ENCODE measurements at regions not wholly inside any gene's neighbourhood (a gene's known extent, or its start where the extent isn't known, plus 50 kb on each side); places are given as distances from the start of the nearest gene placed in this dataset.

- DNase-seq, result no peak
Measured at GRCh38 chr1:95699149-95699953, 465.3 kb downstream of the RWDD3 start.

- DNase-seq, result no peak
Measured at GRCh38 chr1:95701450-95702173, 467.6 kb downstream of the RWDD3 start.

- DNase-seq, result no peak
Measured at GRCh38 chr1:95703046-95703445, 469.0 kb downstream of the RWDD3 start.

- DNase-seq, result no peak
Measured at GRCh38 chr1:95716097-95716496, 482.1 kb downstream of the RWDD3 start.

DNA sequence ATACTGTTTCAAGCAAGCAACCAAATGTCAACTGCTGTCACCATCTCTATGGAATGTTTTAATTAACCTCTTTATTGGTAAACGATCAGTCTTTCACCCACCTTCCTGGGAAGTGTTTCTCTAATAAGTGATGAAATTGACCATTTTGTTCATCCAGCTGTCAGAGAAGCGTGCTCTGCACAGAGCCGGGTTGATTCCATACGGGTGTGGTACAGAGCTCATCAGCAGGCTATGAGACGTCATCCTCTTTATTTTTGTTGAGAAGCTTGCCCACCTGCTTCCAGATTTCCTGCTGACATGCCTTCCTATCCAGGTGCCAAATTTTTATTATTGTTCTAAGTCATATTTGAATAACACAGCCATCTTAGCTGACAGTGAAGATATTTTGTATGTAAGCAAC is 482.5 kb downstream of the RWDD3 start:
- DNase-seq, result no peak

DNA sequence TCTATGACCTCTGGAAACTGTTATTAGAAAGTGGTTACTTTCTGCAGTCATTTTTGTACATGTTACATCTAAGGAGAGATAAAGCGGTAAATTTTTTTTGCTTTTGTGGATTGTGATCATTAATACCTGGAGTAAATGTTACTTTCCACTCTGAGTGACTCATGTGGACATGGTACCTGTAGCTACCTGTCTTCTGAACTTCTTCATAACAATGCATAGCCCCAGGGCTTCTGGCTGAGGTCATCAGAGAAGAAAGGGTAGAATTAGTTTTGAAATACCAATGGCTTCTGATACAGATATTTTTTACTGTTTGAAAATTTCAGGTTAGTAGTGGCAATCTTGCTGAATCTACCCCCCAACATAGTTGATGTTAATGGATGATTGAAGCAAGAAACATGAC is 489.3 kb downstream of the RWDD3 start:
- DNase-seq, result peak; percentile 1

GRCh38 chr1:95728841-95729240 is 494.8 kb downstream of the RWDD3 start:
- DNase-seq, result no peak

DNA sequence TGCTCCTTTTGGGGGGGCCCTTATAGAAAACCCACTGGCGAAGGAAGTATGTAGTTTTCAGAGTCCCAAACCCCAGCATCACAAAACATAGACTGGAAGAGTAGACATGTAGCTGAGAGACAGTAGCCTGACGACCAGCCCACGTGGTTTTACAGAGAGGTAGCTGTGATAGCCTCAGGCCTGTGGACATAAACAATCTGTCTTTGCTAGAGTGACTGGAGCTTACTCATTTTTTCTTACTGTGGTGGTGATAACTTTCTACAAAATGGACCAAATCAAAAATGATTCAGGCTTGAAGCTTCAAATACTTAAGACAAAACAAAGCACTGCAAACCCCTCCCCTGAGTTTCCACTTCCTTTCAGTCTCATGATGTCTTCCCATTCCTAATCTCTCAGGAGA is 497.0 kb downstream of the RWDD3 start:
- peak; percentile 43 for DNase-seq

DNA sequence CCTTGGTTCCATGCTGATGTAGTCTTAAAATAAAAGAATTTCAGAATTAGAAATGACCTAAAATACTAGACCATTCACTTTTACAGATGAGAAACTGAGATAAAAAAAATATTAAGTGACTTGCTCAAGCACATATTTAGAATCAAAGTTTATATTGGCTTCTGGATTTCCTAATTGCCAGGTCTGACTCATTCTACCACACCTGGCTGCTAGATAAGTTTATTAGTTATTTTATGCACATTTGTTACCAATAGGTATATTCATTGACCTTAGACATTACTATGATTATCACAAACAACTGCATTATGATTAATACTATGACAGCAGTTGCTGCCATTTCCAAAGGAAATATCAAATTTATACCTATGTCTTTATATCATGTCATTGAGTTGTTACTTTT is 497.5 kb downstream of the RWDD3 start:
- DNase-seq, result peak; percentile 5

- no peak for DNase-seq
Measured at GRCh38 chr1:95733031-95733430, 499.0 kb downstream of the RWDD3 start.

DNA sequence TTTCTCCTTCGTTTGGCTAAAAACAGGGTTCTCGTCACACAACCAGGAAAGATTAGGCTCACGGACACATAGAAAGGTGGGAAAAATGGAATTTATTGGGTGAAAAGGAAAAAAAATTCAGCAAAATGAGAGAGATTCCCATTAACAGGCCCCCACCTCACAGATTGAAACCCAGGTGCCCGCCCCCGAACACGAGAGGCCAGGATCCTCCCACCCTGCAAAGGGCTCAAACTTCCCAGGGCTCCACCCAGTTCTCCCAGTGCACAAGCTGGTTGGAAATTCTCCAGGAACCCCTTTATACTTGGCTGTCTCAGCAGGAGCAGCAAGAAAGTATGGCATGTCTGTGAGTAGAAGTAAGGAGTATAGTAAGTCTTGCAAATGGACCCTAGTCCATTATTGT is 499.7 kb downstream of the RWDD3 start:
- DNase-seq, result no peak

DNA sequence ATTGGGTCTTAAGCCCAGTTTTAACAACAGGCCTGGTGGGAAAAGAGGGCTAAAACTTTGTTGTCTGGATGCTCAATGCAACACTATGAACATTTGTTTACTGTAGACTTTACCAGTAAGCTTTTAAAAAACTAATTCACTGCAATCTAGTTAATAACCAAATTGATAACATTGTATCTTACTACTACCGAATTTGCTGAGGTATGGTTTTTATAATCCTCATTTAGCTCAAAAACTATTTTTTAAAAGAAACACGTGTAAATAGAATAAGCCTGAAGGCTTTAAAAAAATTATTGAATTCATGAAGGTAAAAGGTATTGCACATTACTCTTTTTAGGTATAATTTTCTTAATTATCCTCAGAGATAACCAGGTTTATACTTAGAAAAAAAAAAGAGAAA is 500.6 kb downstream of the RWDD3 start:
- DNase-seq, result no peak

- peak; percentile 90 for DNase-seq
Measured at GRCh38 chr1:95742591-95743089, 508.6 kb downstream of the RWDD3 start.

DNA sequence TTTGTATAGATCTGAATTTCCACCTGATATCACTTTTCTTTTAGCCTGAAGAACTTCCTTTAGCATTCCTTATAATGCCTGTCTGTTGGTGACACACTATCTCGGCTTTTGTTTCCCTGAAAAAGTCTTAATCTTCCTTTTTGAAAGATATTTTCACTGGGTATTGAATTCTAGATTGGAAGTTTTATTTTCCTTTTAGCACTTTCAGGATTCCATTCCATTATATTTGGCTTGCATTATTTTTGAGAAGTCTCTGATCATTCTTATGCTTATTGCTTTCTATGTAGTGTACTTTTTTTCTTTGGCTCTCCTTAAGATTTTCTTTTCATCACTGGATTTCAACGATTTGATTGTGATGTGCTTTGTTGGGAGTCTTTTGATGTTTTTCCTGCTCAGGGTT is 510.7 kb downstream of the RWDD3 start:
- no peak for DNase-seq

DNA sequence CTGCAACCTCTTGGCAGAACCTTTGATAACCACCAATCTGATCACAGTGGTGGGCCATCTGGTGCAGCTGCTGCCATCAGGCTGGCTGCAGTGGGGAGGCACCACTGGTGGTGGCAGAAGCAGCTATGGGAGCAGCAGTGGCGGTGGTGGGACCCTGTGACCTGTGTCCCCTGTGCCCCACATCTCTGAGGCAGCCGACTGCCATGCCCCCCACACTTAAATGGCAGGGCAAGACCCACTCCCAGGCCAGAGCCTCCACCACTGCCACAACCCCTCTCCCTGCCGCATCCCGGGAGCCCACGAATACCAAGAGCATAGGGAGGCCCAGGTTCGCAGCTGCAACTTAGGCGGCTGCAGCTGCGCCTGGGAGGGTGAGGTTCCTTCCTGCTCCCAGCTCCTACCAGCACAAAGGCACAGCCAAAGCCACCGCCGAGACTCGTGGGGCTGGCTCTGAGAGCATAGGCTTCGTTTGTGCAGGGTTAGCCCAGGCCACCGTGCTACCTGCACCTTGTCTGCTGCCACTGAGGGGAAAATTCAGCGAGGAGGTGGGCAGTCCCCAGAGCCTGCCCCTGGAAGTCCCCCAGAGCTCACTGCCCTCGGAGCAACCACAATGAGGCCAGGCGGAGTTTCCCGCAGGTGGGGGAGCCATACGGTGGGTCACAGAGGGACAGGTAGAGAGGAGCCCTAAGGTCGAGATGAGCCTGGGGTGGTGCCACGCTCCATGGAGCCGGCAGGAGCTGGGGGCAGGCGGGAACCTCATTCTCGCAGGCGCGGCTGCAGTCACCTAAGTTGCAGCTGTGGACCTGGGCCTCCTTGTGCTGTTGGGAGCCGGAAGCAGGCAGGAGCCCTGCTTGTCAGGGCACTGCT is 518.7 kb downstream of the RWDD3 start:
- no peak for DNase-seq

DNA sequence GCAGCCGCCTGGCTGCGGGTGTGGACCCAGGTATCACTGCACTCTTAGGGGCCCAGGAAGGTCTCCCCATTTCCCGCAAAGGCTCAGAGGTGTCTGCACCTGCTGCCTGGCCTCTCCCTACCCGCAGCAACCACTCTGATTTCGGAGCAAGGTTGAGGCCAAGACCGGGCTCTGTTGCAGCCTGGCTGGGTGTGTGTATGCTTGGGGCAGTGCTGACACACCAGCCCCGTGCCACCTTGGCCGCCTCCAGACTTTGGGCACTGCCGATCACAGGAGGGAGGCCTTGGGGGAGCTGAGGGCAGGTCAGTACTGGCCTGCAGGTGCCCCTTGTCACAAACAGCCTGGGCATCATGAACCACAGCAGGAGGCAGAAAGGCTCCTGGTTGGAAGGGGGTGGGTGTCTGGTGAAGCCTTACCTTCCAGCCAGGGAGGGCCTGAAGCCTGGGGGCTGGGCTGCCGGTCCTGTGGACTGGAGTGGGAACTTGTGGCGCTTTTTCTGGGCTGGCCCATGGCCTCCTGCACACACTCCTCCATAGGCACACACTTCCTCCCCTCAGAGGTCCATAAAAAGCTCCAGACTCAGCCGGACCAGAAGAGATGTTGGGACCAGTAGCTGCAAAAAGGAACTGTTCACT is 519.5 kb downstream of the RWDD3 start:
- no peak for DNase-seq

GRCh38 chr1:95754412-95754811 is 520.4 kb downstream of the RWDD3 start:
- DNase-seq, result no peak

GRCh38 chr1:95766036-95766435 is 532.0 kb downstream of the RWDD3 start:
- DNase-seq, result no peak

DNA sequence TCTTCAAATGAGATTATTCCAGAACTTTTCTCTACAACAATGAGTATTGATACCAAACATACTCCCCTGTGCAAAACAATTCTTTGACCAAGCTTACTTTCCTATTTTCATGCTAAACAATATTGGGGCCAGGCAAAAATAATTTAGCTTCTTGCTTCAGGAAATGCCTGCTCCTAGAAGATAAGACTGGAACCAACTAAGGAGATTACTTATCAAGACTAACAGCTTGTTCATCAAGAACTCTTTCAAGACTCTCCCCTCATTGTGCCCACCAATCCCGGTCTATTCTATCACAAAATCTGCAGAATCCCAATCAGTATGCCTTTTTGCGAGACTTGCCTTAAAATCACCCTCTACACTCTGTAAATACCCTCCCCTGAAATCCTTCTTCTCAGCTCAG is 536.6 kb downstream of the RWDD3 start:
- no peak for DNase-seq

DNA sequence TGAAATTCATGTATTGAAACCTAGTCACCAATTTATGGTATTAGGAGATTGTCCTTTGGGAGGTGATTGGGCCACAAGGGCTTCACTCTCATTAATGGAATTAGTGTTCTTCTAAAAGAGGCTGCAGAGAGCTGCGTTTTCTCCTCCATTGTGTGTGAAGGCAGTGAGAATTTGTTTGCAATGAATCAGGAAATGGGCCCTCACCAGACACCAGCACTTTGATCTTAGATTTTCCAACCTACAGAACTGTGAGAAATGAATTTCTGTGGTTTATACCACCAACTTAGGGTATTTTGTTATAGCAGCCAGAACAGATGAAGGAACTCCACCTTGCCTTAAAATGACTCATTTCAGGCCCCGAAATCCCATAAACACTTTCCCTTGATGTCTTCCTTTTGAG is 544.2 kb downstream of the RWDD3 start:
- DNase-seq, result no peak

DNA sequence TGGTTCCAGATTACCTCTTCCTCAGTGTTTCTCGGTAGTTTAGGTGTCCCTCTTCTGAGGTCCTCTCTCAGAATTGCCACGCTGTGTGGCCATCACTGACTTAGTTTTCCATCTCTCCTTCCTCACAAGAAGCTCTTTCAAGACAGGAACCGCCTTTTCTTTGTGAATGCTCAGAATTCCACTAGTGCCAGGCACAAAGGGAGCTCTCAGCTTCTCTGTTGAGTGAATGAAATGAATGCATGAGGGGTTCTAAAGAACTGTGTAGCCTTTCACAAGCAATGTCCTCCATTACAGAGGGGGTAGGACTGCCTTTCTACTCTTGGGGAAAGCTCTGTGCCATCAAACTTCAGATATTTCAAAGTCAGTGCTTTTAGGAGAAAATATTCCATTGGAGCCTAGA is 546.8 kb downstream of the RWDD3 start:
- DNase-seq, result no peak

DNA sequence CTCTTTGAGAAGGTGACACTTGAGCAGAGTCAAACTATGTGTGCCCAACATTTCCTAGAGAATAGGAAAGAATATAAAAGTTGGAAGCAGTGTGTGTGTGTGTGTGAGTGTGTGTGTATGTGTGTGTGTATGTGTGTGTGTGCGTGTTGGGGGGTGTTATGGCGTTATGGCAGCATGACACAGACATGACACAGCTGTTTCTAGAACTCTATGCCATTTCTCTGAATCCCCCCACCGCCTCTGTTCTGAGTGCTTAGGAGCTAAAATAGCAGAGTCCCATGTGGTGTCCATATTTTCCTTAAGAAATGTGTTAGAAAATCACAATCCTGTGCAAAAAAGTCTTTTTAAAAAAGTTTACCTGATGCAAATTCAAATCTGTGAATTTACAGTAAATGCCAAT is 556.1 kb downstream of the RWDD3 start:
- no peak for DNase-seq

GRCh38 chr1:95793893-95794292 is 559.9 kb downstream of the RWDD3 start:
- peak; percentile 37 for DNase-seq
